ENCODE measurements at regions not wholly inside any gene's neighbourhood (a gene's known extent, or its start where the extent isn't known, plus 50 kb on each side); places are given as distances from the start of the nearest gene placed in this dataset.

GRCh38 chr11:95466416-95466815 is 235.4 kb upstream of the SESN3 start:
- DNase-seq, result no peak

DNA sequence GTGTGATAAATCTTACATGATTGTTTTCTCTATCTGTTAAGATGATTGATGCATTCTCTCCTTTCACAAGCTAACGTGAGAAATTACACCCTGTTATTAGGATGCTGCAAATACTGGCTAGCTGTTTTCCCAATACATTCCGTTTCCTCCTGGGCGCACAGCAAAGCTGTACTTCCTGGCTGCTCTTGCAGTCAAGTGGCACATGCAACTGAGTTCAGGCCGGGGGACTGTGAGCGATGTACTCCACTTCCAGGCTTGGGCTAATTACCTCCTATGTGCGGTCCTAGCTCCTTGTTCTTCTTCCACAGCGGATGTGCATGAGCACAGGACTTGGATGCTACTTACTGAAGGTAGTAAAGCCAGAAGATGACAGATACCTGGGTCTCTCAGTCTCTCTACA is 234.9 kb upstream of the SESN3 start:
- peak; percentile 34 for DNase-seq

DNA sequence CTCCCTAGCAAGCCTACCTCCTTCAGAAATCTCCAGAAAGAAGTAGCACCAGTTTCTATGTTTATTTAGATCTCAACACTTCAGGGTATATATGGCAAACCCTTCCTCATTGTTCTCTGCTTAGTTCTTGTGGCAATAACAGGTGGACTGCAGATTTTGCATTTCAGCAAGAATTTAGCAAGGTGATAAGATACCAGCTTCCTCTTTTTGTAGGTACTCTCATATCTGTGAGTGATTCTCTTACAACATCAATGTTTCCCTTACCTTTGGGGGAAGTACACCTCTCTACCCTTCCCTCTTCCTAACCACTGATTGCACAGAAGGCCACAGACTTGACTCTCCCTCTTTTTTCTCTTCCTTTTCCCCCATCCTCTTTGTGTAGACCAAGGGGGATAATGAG is 230.9 kb upstream of the SESN3 start:
- DNase-seq, result no peak

DNA sequence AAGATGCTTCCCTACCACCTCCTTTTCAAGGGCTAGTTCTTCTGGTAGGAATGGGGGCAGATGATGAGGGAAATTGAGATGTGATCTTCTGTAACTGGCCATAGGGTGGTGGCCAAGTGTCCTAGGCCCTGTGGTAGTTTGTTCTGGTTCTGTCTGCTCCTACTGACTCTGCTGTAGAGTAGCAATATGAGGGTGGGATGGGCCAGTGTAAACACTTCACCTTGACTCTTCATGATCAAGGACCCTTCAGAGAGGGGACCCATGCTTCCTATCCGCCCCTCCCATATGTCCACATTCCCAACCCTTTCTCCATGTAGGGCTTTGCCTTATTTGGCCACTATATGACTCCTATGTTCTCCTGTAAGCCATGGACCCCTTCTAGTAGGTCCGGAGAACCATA is 230.3 kb upstream of the SESN3 start:
- DNase-seq, result no peak

DNA sequence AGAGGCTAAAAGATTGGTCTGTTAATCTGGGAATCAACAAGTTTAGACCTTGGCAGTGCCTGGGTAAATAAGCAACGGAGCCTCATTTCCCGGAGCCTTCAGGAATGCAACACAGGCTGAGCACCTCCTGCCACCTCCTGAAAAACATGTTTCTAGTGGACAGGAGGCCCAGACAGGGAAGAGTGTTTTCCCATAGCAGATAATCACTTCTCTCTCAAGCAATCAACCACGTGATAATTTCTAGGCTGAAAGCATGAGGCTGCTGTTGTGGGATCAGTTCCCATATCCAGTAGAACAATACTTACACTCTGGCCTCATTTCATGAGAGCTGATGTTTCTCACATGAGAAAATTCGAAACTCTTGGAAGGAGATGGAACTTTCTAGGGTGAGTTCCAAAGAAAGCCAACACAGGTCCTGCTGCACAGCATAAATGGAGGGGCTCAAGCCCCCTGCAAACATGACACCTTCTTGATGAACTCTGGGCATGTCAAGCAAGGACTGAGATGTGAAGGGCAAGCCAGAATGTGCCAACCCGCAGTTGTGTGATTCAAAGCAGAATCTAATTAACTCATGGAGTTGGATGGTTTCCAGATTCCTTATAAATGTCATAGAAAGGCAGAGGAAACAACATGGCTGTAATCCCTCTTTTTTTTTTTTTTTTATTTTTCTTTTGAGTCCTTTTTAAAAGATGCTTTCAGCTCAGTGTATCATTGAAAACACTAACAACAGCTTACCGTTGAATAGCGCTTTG is 228.5 kb upstream of the SESN3 start:
- DNase-seq, result peak; percentile 81

- DNase-seq, result no peak
These were observed 225.9 kb upstream of the SESN3 start for GRCh38 chr11:95456714-95457491.

GRCh38 chr11:95455228-95455970 is 224.4 kb upstream of the SESN3 start:
- DNase-seq, result no peak

- no peak for DNase-seq
These were observed 222.7 kb upstream of the SESN3 start for GRCh38 chr11:95453616-95454171.

- no peak for DNase-seq
These were observed 220.7 kb upstream of the SESN3 start for GRCh38 chr11:95451682-95452081.

- no peak for DNase-seq
These were observed 220.3 kb upstream of the SESN3 start for GRCh38 chr11:95451261-95451660.

- no peak for DNase-seq
These were observed 219.6 kb upstream of the SESN3 start for GRCh38 chr11:95450547-95451123.

DNA sequence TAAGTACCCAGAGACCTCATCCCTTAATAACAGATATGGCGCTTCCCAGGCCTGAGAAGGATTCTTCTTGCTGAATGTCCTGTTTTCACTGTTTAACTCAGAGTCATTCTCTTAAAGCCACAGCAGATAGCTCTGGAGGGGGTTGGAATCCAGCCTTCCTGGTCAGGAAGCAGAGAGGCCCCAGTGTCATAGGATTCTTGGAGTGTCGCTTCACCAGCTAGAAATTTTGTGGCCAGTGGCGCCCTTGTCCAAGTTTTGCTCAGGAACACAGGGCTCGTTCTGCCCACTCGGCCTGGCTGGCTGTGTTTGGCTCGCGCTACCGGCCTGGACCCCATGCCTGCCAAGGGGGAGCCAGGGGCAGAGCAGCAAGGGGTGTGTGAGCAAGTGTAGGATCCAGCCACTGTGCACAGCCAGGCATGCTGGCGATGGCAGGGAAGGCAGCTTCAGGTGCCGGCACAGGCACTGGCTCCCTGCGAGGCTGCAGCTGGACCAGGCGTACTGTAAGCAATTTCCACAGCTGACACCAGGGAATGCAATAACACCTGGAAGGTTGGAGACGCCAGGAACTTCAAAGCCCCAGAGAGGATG is 214.8 kb upstream of the SESN3 start:
- DNase-seq, result no peak

DNA sequence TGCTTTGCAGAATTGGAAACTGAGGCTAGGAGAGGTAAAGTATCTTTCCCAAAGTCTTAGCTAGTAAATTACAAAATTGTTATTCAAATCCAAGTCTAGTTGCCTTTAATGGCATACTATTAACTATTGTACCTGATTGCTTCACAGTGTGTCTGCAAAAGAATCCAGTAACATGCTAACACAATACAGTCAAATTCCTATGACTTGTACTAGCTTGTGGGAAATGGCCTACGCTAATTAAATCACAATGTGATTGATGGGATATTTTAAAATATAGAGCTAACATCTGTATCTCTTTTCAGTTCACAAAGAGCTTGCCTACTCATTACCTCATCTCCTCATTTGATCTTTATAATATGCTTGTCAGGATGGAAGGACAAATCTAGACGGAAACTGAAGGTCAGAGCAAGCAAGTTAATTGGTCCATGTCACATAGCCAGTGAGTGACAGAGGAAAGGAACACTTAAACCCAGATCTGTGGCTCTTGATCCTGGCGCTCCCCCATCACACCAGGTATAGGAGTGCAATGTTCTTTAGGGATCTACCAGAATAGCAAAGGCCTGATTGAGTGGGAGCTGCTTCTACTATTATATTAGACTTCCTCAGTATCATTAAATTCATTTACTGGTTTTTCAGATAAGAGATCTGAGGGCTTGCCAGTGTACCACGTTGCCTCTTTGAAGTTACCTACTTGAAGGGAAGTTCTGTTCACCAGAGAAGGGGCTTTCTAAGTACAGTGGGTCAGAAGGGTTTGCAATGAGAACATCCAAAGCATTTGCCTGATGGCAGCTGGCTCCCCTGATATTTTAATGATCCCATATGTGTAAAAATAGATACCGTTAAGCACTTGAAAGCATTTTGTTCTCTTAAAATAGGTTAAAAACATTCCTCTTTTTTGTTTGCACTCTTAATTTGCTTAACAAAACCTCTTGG is 213.6 kb upstream of the SESN3 start:
- no peak for DNase-seq

- no peak for DNase-seq
These were observed 212.4 kb upstream of the SESN3 start for GRCh38 chr11:95443386-95443785.

- DNase-seq, result no peak
These were observed 211.6 kb upstream of the SESN3 start for GRCh38 chr11:95442531-95443050.

- DNase-seq, result no peak
These were observed 204.8 kb upstream of the SESN3 start for GRCh38 chr11:95435628-95436353.

GRCh38 chr11:95435192-95435591 is 204.2 kb upstream of the SESN3 start:
- no peak for DNase-seq

DNA sequence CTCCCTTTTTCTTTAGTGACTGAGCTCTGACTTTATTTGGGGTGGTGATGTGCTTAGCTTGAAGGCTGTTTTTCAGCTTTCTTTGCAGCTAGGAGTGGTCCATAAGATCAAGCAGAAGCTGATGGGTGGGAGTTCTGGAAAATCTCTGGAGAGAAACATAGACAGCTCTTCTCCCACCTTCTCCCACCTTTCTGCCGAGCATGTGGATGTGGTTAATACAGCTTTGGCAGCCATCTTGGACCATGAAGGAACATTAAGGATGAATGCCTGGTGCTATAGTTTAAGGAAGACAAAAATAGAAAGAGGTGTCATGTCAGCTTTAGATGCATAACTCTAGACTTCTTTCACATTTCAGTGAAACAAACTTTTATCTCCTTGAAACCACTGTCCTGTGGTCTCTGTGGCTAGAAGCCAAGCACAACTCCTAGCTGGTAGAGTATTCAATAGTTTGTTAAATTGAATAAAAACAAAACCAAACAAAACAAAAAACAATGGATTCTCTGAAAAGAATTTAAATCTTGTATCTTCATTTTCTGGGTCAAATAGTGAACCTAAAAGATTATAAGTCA is 203.6 kb upstream of the SESN3 start:
- DNase-seq, result no peak

- no peak for DNase-seq
These were observed 203.0 kb upstream of the SESN3 start for GRCh38 chr11:95434009-95434408.
